GM10248 (cell line): ENCODE measurements at regions not wholly inside any gene's neighbourhood (a gene's known extent, or its start where the extent isn't known, plus 50 kb on each side); places are given as distances from the start of the nearest gene placed in this dataset.

Source experiments
- CTCF ChIA-PET: fragments of 300-600 bp; sonication (Branson Sonifier 250); formaldehyde crosslinking; extraction: SDS; loops from one replicate; lab custom pipeline; 2021; ENCODE audit warnings: antibody characterized with exemption; lab: Yijun Ruan, JAX
- POLR2A ChIA-PET: fragments of 350-650 bp; sonication (Branson Sonifier 250); formaldehyde crosslinking; extraction: SDS; loops from one replicate; lab custom pipeline; 2020; ENCODE audit warnings: antibody characterized with exemption; lab: Yijun Ruan, JAX
- DNase-seq: peaks from one replicate; pipeline ENCODE4 v3.0.0; 2012; ENCODE audit errors: extremely low spot score
- TF ChIP-seq, protein P1 (sequence below): IDR thresholded peaks from 2 replicates; pipeline ENCODE4 v1.5.1; 2012; ENCODE audit warnings: mild to moderate bottlenecking, low read depth; ENCODE audit errors: extremely low read depth, missing control alignments, control extremely low read depth

- DNase-seq: no peak
- TF ChIP-seq, protein P1, sequence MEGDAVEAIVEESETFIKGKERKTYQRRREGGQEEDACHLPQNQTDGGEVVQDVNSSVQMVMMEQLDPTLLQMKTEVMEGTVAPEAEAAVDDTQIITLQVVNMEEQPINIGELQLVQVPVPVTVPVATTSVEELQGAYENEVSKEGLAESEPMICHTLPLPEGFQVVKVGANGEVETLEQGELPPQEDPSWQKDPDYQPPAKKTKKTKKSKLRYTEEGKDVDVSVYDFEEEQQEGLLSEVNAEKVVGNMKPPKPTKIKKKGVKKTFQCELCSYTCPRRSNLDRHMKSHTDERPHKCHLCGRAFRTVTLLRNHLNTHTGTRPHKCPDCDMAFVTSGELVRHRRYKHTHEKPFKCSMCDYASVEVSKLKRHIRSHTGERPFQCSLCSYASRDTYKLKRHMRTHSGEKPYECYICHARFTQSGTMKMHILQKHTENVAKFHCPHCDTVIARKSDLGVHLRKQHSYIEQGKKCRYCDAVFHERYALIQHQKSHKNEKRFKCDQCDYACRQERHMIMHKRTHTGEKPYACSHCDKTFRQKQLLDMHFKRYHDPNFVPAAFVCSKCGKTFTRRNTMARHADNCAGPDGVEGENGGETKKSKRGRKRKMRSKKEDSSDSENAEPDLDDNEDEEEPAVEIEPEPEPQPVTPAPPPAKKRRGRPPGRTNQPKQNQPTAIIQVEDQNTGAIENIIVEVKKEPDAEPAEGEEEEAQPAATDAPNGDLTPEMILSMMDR: no peak
- ChIA-PET CTCF (interaction anchor here (0.9 to 2.1 kb wide), 6 partner anchors 8 to 105 kb away, joined by 3 to 7 read pairs (median 3); no protein-coding TSS in a partner anchor), POLR2A (no interaction called here)
Measured at GRCh38 chr2:38201784-38202183, 125.8 kb upstream of the CYP1B1 start.

DNA sequence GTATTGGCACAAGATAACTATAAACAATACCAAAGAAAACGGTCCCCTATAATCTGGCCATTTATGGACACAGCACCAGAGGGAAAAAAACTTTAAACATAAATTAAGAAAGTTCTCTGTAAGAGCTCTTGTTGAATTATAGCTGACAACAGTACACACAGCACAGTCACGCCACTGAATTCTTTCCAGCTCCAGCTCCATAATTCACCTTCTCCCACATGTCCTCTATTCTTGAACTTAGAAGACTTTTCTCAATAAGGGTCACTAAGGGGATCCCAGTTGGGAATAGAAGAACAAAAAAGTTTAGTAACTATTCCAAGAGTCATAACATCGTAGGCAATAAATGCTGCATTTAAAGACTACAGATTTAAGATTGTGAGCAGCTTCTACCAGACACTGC lies 124.6 kb upstream of the CYP1B1 start:
- no peak for DNase-seq
- TF ChIP-seq, protein P1: no peak
- POLR2A ChIA-PET: no interaction called here
- CTCF ChIA-PET: interaction anchor here (1.2 to 2.1 kb wide), 4 partner anchors 8 to 104 kb away, joined by 3 to 7 read pairs (median 4); no protein-coding TSS in a partner anchor

DNA sequence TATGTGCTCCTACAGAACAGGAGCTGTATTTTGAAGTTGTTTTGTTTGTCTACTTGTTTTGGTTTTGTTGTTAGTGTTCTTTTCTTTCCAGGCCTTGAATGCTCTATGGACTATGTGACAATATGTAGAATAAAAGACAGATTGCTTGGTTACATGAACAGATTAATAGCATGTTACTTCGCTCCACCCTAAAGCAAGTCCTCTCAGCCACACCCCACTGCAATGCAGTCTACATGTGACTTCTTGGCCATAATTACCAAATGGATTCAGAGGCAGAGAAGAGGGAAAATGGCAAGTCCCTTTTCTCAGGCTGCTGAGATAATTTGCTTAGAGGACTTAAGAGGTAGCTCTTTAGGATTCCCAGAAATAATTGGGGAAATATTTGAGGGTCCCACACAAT lies 123.2 kb upstream of the CYP1B1 start:
- TF ChIP-seq, protein P1: no peak
- POLR2A ChIA-PET: no interaction called here
- DNase-seq: no peak
- CTCF ChIA-PET: interaction anchor here (1.0 kb wide), 1 partner anchor 22 kb away, joined by 3 read pairs; no protein-coding TSS in a partner anchor

DNA sequence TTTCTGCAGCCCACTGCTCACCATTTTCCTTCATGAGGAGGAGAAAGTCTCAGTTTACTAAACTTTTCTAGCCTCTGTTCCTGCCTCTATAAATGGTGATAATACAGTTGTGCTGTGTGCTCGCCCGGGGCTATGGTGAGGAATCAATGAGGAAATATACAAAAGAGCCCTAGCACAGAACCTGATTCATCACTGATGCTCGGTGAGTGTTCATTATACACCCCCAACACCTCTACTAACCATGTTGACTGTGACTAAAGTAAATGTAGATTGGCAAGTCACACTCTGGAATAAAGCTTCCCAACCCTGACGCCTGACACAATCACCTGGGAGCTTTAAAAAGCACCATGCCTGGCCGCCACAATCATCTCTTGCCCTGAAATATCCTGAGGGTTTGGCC lies 118.8 kb upstream of the CYP1B1 start:
- no peak for DNase-seq
- TF ChIP-seq, protein P1: no peak
- ChIA-PET CTCF (interaction anchor here (1.3 to 1.6 kb wide), 2 partner anchors 13 to 15 kb away, joined by 4 read pairs; no protein-coding TSS in a partner anchor), POLR2A (no interaction called here)

GRCh38 chr2:38192976-38193375 lies 117.0 kb upstream of the CYP1B1 start:
- POLR2A ChIA-PET: no interaction called here
- no peak for DNase-seq
- TF ChIP-seq, protein P1: no peak
- CTCF ChIA-PET: interaction anchor here (1.0 to 2.3 kb wide), 6 partner anchors 8 to 148 kb away, joined by 3 to 7 read pairs (median 5); no protein-coding TSS in a partner anchor

DNA sequence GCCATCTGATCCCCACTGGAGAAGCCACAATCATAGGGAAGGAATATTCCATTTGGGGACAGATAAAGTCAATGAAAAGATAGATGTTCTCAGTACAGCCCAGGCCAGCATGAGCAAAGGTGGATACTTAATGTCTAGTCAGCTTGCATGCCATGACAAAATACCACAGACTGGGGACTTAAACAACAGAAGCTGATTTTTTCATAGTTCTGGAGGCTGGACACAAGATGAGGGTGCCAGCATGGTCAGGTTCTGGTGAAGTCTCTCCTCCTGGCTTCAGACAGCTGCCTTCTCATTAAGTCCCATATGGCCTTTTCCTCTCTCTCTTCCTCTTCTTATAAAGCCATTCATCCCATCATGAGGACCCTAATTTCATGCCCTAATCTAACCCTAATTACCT lies 116.1 kb upstream of the CYP1B1 start:
- TF ChIP-seq, protein P1: no peak
- ChIA-PET CTCF (interaction anchor here (1.0 to 2.3 kb wide), 6 partner anchors 9 to 118 kb away, joined by 3 to 7 read pairs (median 6); no protein-coding TSS in a partner anchor), POLR2A (no interaction called here)
- no peak for DNase-seq

DNA sequence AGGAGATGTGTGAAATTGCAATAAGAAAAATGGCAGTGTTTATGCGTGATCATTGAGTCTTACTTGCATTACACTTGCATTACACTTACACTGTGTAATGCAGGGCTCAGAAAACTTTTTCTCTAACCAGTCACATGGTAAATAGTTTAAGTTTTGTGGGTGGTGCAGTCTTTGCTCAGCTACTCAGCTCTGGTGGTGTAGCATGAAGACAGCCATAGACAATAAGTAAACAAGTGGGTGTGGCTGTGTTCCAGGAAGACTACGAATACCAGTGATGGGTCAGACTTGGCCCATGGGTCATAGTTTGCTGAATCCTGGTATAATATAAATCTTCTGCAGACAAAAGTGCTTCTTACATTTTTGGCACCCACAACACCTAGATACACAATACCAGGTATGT lies 115.6 kb upstream of the CYP1B1 start:
- ChIA-PET POLR2A (no interaction called here), CTCF (interaction anchor here (1.2 to 2.3 kb wide), 4 partner anchors 10 to 118 kb away, joined by 3 to 7 read pairs (median 6); no protein-coding TSS in a partner anchor)
- DNase-seq: no peak
- TF ChIP-seq, protein P1: no peak
